GM12878 (cell line): ENCODE measurements at regions not wholly inside any gene's neighbourhood (a gene's known extent, or its start where the extent isn't known, plus 50 kb on each side); places are given as distances from the start of the nearest gene placed in this dataset.

Experiments used
- ESRRA ChIP-seq: IDR thresholded peaks from 2 replicates; pipeline ENCODE4 v1.6.1; 2012; ENCODE audit warnings: mild to moderate bottlenecking, low read length, improper control_type of control experiment
- ETV6 ChIP-seq, 2 experiments: fragments of 450-650 bp in 1 of 2; IDR thresholded peaks in 1 of 2; conservative IDR thresholded peaks in 1 of 2; 2 replicates each; pipeline ENCODE4 v1.6.1; 2014; ENCODE audit warnings: antibody characterized with exemption in 1 of 2, borderline replicate concordance in 1 of 2, low read depth in 1 of 2, mild to moderate bottlenecking in 1 of 2, moderate library complexity in 1 of 2
- MXI1 ChIP-seq: fragments of 150-350 bp; IDR thresholded peaks from 2 replicates; pipeline ENCODE4 v1.6.1; 2011; ENCODE audit warnings: low read depth, mild to moderate bottlenecking, inconsistent platforms, low read length, improper control_type of control experiment
- POLR2AphosphoS5 ChIP-seq: IDR thresholded peaks from 2 replicates; pipeline ENCODE4 v1.6.1; 2011; ENCODE audit warnings: mild to moderate bottlenecking, low read length, inconsistent platforms
- TF ChIP-seq, protein P1 (sequence below): IDR thresholded peaks from 2 replicates; pipeline ENCODE4 v1.6.1; 2012; ENCODE audit warnings: low read depth, low read length, improper control_type of control experiment

DNA sequence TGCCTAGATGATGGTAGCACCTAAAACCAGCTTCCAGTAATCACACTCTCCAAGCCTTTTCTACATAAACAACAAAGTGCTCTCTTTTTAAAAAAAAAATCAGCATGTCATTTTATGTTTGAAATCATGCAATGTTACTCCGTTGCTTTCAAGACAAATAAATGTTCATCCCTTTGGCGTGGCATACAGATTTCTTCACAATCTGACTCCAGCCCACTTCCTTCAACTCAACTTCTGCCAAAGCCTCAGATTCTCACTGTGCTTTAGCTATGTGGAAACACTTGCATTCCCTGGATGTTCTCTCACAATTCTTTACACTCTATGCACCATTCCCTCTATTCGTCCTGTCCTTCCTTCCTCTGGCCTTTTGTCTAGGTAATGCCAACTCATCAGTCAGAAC lies 206.3 kb upstream of the BLID start:
- TF ChIP-seq ESRRA (no peak), ETV6 (conservative IDR thresholded peaks at IDR 0.05 in 1 of 2, IDR thresholded peaks at IDR 0.05 in 1 of 2; ENCODE audit: borderline replicate concordance in 1 of 2, low read depth in 1 of 2) (no peak), MXI1 (no peak), POLR2AphosphoS5 (no peak)
- TF ChIP-seq, protein P1, sequence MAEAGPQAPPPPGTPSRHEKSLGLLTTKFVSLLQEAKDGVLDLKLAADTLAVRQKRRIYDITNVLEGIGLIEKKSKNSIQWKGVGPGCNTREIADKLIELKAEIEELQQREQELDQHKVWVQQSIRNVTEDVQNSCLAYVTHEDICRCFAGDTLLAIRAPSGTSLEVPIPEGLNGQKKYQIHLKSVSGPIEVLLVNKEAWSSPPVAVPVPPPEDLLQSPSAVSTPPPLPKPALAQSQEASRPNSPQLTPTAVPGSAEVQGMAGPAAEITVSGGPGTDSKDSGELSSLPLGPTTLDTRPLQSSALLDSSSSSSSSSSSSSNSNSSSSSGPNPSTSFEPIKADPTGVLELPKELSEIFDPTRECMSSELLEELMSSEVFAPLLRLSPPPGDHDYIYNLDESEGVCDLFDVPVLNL: no peak
